ENCODE measurements at regions not wholly inside any gene's neighbourhood (a gene's known extent, or its start where the extent isn't known, plus 50 kb on each side); places are given as distances from the start of the nearest gene placed in this dataset.

GRCh38 chr12:13586361-13586760, 389.8 kb downstream of the EMP1 start:
- no peaks in the 10 kb centered on the region for H3K36me3 ChIP-seq (replicated peaks)
- in situ Hi-C loops (cut with MboI; ENCODE audit: low sequenced_read_pairs): no loop called here
- H3K27me3 ChIP-seq (ENCODE audit: low read depth): no peaks in the 10 kb centered on the region; the same call in 1 of the 2 replicates
- H3K4me1 ChIP-seq: no peaks in the 10 kb centered on the region
- H3K4me3 ChIP-seq: no peak overlapping the region
- H3K9me3 ChIP-seq: no peaks in the 10 kb centered on the region
- no peak for DNase-seq (ENCODE audit: low spot score in 2 of 2)

GRCh38 chr12:13584541-13584940, 388.0 kb downstream of the EMP1 start:
- DNase-seq (ENCODE audit: low spot score in 2 of 2): no peak
- no peaks in the 10 kb centered on the region for H3K9me3 ChIP-seq
- in situ Hi-C loops (cut with MboI; ENCODE audit: low sequenced_read_pairs): no loop called here
- no peaks in the 10 kb centered on the region for H3K4me1 ChIP-seq
- H3K4me3 ChIP-seq: no peak overlapping the region
- H3K27me3 ChIP-seq (ENCODE audit: low read depth): no peaks in the 10 kb centered on the region; the same call in 1 of the 2 replicates
- no peaks in the 10 kb centered on the region for H3K36me3 ChIP-seq (replicated peaks)

- DNase-seq (ENCODE audit: low spot score in 2 of 2): no peak
- H3K27me3 ChIP-seq (ENCODE audit: low read depth): no peaks in the 10 kb centered on the region
- no peaks in the 10 kb centered on the region for H3K4me1 ChIP-seq
- H3K9me3 ChIP-seq: no peaks in the 10 kb centered on the region
- in situ Hi-C loops (cut with MboI; ENCODE audit: low sequenced_read_pairs): no loop called here
- H3K36me3 ChIP-seq (replicated peaks): no peaks in the 10 kb centered on the region
- H3K4me3 ChIP-seq: no peak overlapping the region
Measured at GRCh38 chr12:13583630-13584029, 387.1 kb downstream of the EMP1 start.

DNA sequence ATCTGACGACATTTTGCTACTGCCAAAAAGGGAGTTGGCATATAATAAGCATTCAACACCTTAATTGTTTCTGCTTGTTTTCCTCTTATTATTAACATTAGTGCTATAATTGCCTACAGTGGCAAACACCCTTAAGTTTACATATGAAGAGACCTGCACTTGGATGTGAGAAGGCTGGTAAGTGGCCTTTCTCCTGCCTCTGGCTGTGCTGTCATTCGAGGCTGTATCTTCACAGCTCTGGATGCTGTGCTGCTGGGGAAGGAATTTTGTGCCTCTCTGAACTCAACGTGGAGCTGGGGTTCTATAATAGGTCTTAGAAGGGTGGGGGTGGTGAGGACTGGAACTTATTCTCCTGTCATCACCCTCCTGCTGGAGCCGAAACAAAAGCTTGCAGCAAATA, 385.9 kb downstream of the EMP1 start:
- Histone ChIP-seq H3K4me1 (no peaks in the 10 kb centered on the region), H3K36me3 (replicated peaks) (no peaks in the 10 kb centered on the region), H3K4me3 (no peak overlapping the region), H3K27me3 (ENCODE audit: low read depth) (no peaks in the 10 kb centered on the region), H3K9me3 (no peaks in the 10 kb centered on the region)
- in situ Hi-C loops (cut with MboI; ENCODE audit: low sequenced_read_pairs): no loop called here
- no peak for DNase-seq (ENCODE audit: low spot score in 2 of 2)

DNA sequence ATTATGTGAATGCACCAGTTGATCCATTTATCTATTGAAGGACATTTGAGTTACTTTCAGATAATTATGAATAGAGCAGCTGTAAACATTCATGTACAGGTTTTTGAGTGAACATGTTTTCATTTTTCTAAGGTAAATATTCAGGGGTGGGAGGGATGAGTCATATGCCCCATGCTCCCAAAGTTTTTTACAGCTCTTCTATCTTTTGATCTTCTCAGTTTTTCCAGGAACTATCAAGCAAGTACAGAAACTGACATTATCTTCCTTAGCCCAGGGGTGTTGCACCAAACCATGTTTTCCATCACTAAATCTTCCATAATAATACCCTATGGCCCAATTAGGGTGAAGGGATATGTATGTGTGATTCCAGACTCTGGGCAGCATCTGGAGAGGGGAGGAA, 384.5 kb downstream of the EMP1 start:
- H3K4me3 ChIP-seq: no peak overlapping the region
- H3K9me3 ChIP-seq: no peaks in the 10 kb centered on the region
- no peak for DNase-seq (ENCODE audit: low spot score in 2 of 2)
- H3K36me3 ChIP-seq (replicated peaks): no peaks in the 10 kb centered on the region
- in situ Hi-C loops (cut with MboI; ENCODE audit: low sequenced_read_pairs): no loop called here
- H3K4me1 ChIP-seq: no peaks in the 10 kb centered on the region
- no peaks in the 10 kb centered on the region for H3K27me3 ChIP-seq (ENCODE audit: low read depth)

DNA sequence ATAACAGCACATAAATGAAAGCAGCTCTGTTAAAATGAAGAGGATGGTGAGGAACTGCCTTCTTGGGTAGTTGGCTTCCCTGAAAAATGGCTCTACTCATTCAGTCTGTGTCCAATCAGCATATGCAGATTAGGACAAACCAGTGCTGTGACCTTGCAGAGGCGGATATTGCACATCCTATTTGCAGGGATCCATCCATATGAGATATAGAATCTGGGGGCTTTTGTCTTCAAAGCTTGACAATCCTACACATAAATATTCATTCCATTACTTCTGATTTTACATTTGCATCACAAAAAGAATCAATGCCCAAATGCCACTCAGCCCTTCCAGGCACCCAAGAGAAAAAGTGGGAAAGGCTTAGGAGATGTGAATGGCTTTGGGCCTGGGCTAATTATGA, 383.7 kb downstream of the EMP1 start:
- in situ Hi-C loops (cut with MboI; ENCODE audit: low sequenced_read_pairs): no loop called here
- Histone ChIP-seq H3K4me1 (no peaks in the 10 kb centered on the region), H3K4me3 (no peak overlapping the region), H3K9me3 (no peaks in the 10 kb centered on the region), H3K36me3 (replicated peaks) (no peaks in the 10 kb centered on the region), H3K27me3 (ENCODE audit: low read depth) (no peaks in the 10 kb centered on the region)
- DNase-seq (ENCODE audit: low spot score in 2 of 2): no peak

DNA sequence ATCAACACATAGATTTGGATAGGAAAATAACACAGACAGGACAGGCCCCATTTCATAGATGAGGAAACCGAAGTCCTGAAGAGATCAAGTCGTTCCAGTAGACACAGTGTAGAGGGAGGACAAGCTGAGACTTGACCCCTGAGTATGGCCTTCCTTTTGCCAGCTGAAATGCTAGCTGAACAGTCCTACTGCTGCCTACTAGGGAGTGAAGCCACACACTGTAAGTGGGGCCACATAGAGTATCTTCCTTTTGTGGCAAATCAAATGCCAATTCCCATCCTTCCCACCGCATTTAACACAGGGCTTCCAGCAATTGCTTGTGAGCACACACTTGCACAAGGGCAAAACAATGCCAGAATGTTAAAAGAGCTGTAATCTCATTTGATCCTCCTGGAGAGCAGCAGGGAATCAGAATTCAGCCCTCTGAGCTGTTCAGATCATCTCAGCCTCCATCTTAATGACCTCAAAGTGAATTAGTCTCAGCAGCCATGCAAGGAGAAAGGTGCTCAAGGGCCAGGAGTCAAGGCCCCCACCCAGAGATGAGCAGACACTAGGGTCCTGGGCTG, 380.5 kb downstream of the EMP1 start:
- DNase-seq (ENCODE audit: low spot score in 2 of 2): no peak
- H3K4me1 ChIP-seq: no peaks in the 10 kb centered on the region
- no peak overlapping the region for H3K4me3 ChIP-seq
- H3K9me3 ChIP-seq: no peaks in the 10 kb centered on the region
- no peaks in the 10 kb centered on the region for H3K36me3 ChIP-seq (replicated peaks)
- in situ Hi-C loops (cut with MboI; ENCODE audit: low sequenced_read_pairs): no loop called here
- no peaks in the 10 kb centered on the region for H3K27me3 ChIP-seq (ENCODE audit: low read depth)

- DNase-seq (ENCODE audit: low spot score in 2 of 2): no peak
- in situ Hi-C loops (cut with MboI; ENCODE audit: low sequenced_read_pairs): no loop called here
Measured at GRCh38 chr12:13573698-13574321, 377.3 kb downstream of the EMP1 start.

GRCh38 chr12:13571035-13571434, 374.5 kb downstream of the EMP1 start:
- no peak for DNase-seq (ENCODE audit: low spot score in 2 of 2)
- H3K27me3 ChIP-seq (ENCODE audit: low read depth): no peaks in the 10 kb centered on the region; the same call in 1 of the 2 replicates
- in situ Hi-C loops (cut with MboI; ENCODE audit: low sequenced_read_pairs): no loop called here

More at GRCh38 chr12:13573698-13574321, 377.3 kb downstream of the EMP1 start:
- Histone ChIP-seq H3K9me3 (no peaks in the 10 kb centered on the region), H3K4me1 (no peaks in the 10 kb centered on the region), H3K4me3 (no peak overlapping the region), H3K27me3 (ENCODE audit: low read depth) (no peaks in the 10 kb centered on the region; the same call in 1 of the 2 replicates), H3K36me3 (replicated peaks) (no peaks in the 10 kb centered on the region)

DNA sequence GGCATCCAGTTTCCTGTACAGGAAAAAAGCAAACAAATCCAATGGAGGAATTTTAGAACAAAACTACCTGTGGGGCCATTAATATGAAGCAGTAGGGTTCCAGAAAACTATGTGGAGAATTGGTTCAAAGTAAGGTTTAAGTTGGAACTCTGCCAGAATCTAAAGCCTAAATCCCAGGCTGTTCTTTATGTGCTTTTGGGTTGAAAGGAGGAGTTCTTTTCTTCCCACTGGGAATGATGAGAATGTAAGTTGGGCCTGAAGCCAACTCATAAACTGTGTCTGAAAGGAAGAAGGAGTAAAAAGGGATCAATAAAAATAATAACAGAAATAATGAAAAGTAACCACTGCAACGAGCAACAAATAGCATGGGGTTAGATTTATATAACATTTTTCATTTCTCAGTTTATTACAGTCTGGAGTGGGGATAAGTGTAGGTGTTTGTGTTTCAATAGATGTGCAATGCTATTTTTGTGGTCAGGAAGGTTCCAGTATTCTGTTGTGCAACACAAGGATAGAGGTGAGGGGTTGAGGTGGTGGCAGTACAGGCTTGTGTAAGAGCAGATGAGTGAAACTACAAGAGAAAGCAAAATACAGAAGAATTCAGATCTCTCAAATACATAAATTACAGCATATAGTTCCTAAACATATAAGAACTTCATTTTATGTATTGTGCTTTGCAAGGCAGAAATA, 373.6 kb downstream of the EMP1 start:
- Histone ChIP-seq H3K4me1 (no peaks in the 10 kb centered on the region), H3K36me3 (replicated peaks) (no peaks in the 10 kb centered on the region), H3K4me3 (no peak overlapping the region), H3K27me3 (ENCODE audit: low read depth) (no peaks in the 10 kb centered on the region; the same call in 1 of the 2 replicates), H3K9me3 (no peaks in the 10 kb centered on the region)
- in situ Hi-C loops (cut with MboI; ENCODE audit: low sequenced_read_pairs): no loop called here
- DNase-seq (ENCODE audit: low spot score in 2 of 2): no peak

More at GRCh38 chr12:13571035-13571434, 374.5 kb downstream of the EMP1 start:
- no peaks in the 10 kb centered on the region for H3K4me1 ChIP-seq
- no peaks in the 10 kb centered on the region for H3K36me3 ChIP-seq (replicated peaks)
- no peak overlapping the region for H3K4me3 ChIP-seq
- H3K9me3 ChIP-seq: no peaks in the 10 kb centered on the region

DNA sequence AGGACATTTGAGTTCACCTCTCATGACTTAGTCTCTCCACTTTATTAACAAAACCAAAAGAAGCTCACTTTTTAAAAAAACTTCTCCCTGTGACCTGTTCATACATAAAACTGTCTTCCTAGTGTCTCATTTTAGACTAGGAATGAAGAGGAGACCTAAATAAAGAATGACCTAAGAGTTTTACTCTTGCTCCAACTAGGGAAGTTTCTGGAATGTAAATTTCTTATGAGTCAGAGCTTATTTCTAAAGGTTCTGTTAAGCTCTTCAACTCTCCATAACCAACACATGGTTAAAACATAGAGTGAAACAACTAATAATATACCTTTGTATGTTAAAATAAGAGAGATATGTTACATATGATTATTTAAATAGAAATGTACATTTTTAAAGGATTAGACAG, 369.8 kb downstream of the EMP1 start:
- DNase-seq (ENCODE audit: low spot score in 2 of 2): no peak
- in situ Hi-C loops (cut with MboI; ENCODE audit: low sequenced_read_pairs): no loop called here
- Histone ChIP-seq H3K36me3 (replicated peaks) (no peaks in the 10 kb centered on the region), H3K27me3 (ENCODE audit: low read depth) (no peaks in the 10 kb centered on the region; the same call in 1 of the 2 replicates), H3K4me3 (no peak overlapping the region), H3K4me1 (no peaks in the 10 kb centered on the region), H3K9me3 (no peaks in the 10 kb centered on the region)

DNA sequence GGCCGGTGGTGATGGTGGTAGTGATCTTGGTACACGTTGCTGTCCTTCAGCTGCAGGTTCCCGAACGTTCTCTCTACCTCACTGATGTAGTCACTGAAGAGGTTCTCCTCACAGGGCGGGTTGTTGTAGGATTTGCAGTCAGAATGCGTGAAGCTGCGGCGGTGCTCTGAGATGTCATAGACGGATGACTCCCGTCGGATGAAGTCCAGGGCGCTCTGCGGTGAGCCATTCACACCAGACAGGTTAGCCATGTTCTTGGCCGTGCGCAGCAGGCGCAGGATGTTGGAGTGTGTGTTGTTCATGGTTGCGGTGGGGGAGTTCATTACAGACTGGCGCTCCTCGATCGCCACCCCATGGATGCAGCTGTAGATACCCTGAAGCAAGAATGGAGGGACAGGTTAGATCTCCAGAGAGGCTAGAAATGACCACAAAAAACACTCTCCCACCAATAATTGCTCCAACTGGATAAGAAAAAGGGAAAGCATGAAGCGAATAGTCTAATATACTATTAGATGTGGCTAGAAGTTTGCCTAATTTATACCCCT, 367.8 kb downstream of the EMP1 start:
- in situ Hi-C loops (cut with MboI; ENCODE audit: low sequenced_read_pairs): no loop called here
- Histone ChIP-seq H3K4me3 (no peak overlapping the region), H3K27me3 (ENCODE audit: low read depth) (no peaks in the 10 kb centered on the region; the same call in 1 of the 2 replicates), H3K36me3 (replicated peaks) (no peaks in the 10 kb centered on the region), H3K4me1 (no peaks in the 10 kb centered on the region), H3K9me3 (no peaks in the 10 kb centered on the region)
- no peak for DNase-seq (ENCODE audit: low spot score in 2 of 2)

GRCh38 chr12:13563743-13564125, 367.2 kb downstream of the EMP1 start:
- H3K27me3 ChIP-seq (ENCODE audit: low read depth): no peaks in the 10 kb centered on the region
- H3K4me1 ChIP-seq: no peaks in the 10 kb centered on the region
- H3K36me3 ChIP-seq (replicated peaks): no peaks in the 10 kb centered on the region
- no peak overlapping the region for H3K4me3 ChIP-seq
- in situ Hi-C loops (cut with MboI; ENCODE audit: low sequenced_read_pairs): no loop called here
- DNase-seq (ENCODE audit: low spot score in 2 of 2): no peak
- no peaks in the 10 kb centered on the region for H3K9me3 ChIP-seq

Data from HAP-1 (cell line).